DOHH2 (cell line): ENCODE measurements at regions not wholly inside any gene's neighbourhood (a gene's known extent, or its start where the extent isn't known, plus 50 kb on each side); places are given as distances from the start of the nearest gene placed in this dataset.

ENCODE experiments used
- H3F3A ChIP-seq: fragments of 200-600 bp; sonication (generic), shearing (Covaris generic); 2 replicates; pipeline ENCODE4 v1.6.0; 2016; ENCODE audit warnings: antibody characterized with exemption, mild to moderate bottlenecking; ENCODE audit not compliant: control insufficient read depth, insufficient read depth
- H3K27ac ChIP-seq: fragments of 200-600 bp; sonication (generic); 2 replicates; pipeline ENCODE4 v1.5.1; 2014; ENCODE audit warnings: low read depth, mild to moderate bottlenecking, low read length, moderate library complexity
- H3K27me3 ChIP-seq: fragments of 200-600 bp; sonication (generic); 2 replicates; pipeline ENCODE4 v1.6.1; 2014; ENCODE audit warnings: mild to moderate bottlenecking, low read length, mixed read lengths; ENCODE audit not compliant: control insufficient read depth
- H3K36me3 ChIP-seq: fragments of 200-600 bp; sonication (generic); 2 replicates; pipeline ENCODE4 v1.6.1; 2014; ENCODE audit warnings: mild to moderate bottlenecking, low read length, moderate library complexity, mixed read lengths; ENCODE audit not compliant: control insufficient read depth
- H3K4me1 ChIP-seq: fragments of 200-600 bp; sonication (generic); 2 replicates; pipeline ENCODE4 v1.6.1; 2014; ENCODE audit warnings: mild to moderate bottlenecking, low read length, mixed read lengths; ENCODE audit not compliant: control insufficient read depth
- H3K4me2 ChIP-seq: fragments of 200-600 bp; sonication (generic); 2 replicates; pipeline ENCODE4 v1.6.0; 2014; ENCODE audit warnings: mild to moderate bottlenecking, low read length, moderate library complexity
- H3K4me3 ChIP-seq: fragments of 200-600 bp; sonication (generic); 2 replicates; pipeline ENCODE4 v1.5.1; 2014; ENCODE audit warnings: mild to moderate bottlenecking, low read length, mixed read lengths
- H3K79me2 ChIP-seq: fragments of 200-600 bp; sonication (generic); 2 replicates; pipeline ENCODE4 v1.6.1; 2014; ENCODE audit warnings: mild to moderate bottlenecking, low read length, mixed read lengths; ENCODE audit not compliant: control insufficient read depth
- H3K9me2 ChIP-seq: fragments of 200-600 bp; sonication (generic); replicated peaks from 2 replicates; pipeline ENCODE4 v1.6.1; 2014; ENCODE audit warnings: mild to moderate bottlenecking, low read length, mixed read lengths; ENCODE audit not compliant: control insufficient read depth
- H3K9me3 ChIP-seq: fragments of 200-600 bp; sonication (generic); 2 replicates; pipeline ENCODE4 v1.6.1; 2014; ENCODE audit warnings: antibody characterized with exemption, low read length, mixed read lengths; ENCODE audit not compliant: control insufficient read depth, insufficient read depth
- H4K20me1 ChIP-seq: fragments of 200-600 bp; sonication (generic); 2 replicates; pipeline ENCODE4 v1.6.0; 2014; ENCODE audit warnings: low read depth, mild to moderate bottlenecking, antibody characterized with exemption, low read length, moderate library complexity; ENCODE audit not compliant: control insufficient read depth, insufficient read depth
- CTCF ChIP-seq: fragments of 200-600 bp; sonication (generic); IDR thresholded peaks from one replicate; pipeline ENCODE4 v1.5.1; 2014; ENCODE audit warnings: antibody characterized with exemption, mild to moderate bottlenecking, low read depth, low read length; ENCODE audit not compliant: poor library complexity, severe bottlenecking
- EZH2phosphoT487 ChIP-seq: fragments of 200-600 bp; sonication (generic); IDR thresholded peaks from 2 replicates; pipeline ENCODE4 v1.6.1; 2017; ENCODE audit warnings: borderline replicate concordance, mild to moderate bottlenecking, antibody characterized with exemption, low read length, moderate library complexity, mixed read lengths

GRCh38 chr10:123570898-123571515 lies 95.1 kb upstream of the GPR26 start:
- no peaks in the 10 kb centered on the region for H3K4me1 ChIP-seq
- peaks cover 10% of the 10 kb centered on the region for H3K27me3 ChIP-seq
- H3K36me3 ChIP-seq = no peaks in the 10 kb centered on the region
- no peaks in the 10 kb centered on the region for H3K9me3 ChIP-seq
- TF ChIP-seq CTCF = no peak
- TF ChIP-seq EZH2phosphoT487 = no peak
- no peaks in the 10 kb centered on the region for H3F3A ChIP-seq
- H3K4me3 ChIP-seq = no peak overlapping the region
- no peak overlapping the region for H3K4me2 ChIP-seq
- H3K79me2 ChIP-seq = no peaks in the 10 kb centered on the region
- no peaks in the 10 kb centered on the region for H4K20me1 ChIP-seq
- H3K27ac ChIP-seq = no peak overlapping the region
- no peaks in the 10 kb centered on the region for H3K9me2 ChIP-seq

GRCh38 chr10:123571978-123572377 lies 94.2 kb upstream of the GPR26 start:
- Histone ChIP-seq H3K36me3 (no peaks in the 10 kb centered on the region), H3K9me2 (no peaks in the 10 kb centered on the region), H3K4me1 (no peaks in the 10 kb centered on the region), H3F3A (no peaks in the 10 kb centered on the region), H3K9me3 (no peaks in the 10 kb centered on the region), H3K27me3 (peaks cover 10% of the 10 kb centered on the region), H3K4me2 (no peak overlapping the region), H4K20me1 (no peaks in the 10 kb centered on the region), H3K27ac (no peak overlapping the region), H3K4me3 (no peak overlapping the region), H3K79me2 (no peaks in the 10 kb centered on the region)
- TF ChIP-seq EZH2phosphoT487 (no peak), CTCF (no peak)

- peak; percentile 87 for TF ChIP-seq CTCF
- TF ChIP-seq EZH2phosphoT487 = no peak
- no peak overlapping the region for H3K4me2 ChIP-seq
Measured at GRCh38 chr10:123573236-123574108, 92.7 kb upstream of the GPR26 start.

More at GRCh38 chr10:123573236-123574108, 92.7 kb upstream of the GPR26 start:
- no peak overlapping the region for H3K27ac ChIP-seq
- H3K4me3 ChIP-seq = no peak overlapping the region
- no peaks in the 10 kb centered on the region for H3K4me1 ChIP-seq
- H3K36me3 ChIP-seq = no peaks in the 10 kb centered on the region
- H3F3A ChIP-seq = no peaks in the 10 kb centered on the region
- no peaks in the 10 kb centered on the region for H3K9me2 ChIP-seq
- H3K27me3 ChIP-seq = peaks cover 15% of the 10 kb centered on the region
- no peaks in the 10 kb centered on the region for H3K79me2 ChIP-seq
- no peaks in the 10 kb centered on the region for H4K20me1 ChIP-seq
- H3K9me3 ChIP-seq = no peaks in the 10 kb centered on the region
